HG02642 (cell line): ENCODE measurements at regions not wholly inside any gene's neighbourhood (a gene's known extent, or its start where the extent isn't known, plus 50 kb on each side); places are given as distances from the start of the nearest gene placed in this dataset.

Experiments
- ATAC-seq: cut with Tn5 transposase; IDR thresholded peaks from one replicate; pipeline ENCODE4 v1.9.1; 2021; ENCODE audit warnings: mild to moderate bottlenecking; ENCODE audit not compliant: unreplicated experiment, poor library complexity

DNA sequence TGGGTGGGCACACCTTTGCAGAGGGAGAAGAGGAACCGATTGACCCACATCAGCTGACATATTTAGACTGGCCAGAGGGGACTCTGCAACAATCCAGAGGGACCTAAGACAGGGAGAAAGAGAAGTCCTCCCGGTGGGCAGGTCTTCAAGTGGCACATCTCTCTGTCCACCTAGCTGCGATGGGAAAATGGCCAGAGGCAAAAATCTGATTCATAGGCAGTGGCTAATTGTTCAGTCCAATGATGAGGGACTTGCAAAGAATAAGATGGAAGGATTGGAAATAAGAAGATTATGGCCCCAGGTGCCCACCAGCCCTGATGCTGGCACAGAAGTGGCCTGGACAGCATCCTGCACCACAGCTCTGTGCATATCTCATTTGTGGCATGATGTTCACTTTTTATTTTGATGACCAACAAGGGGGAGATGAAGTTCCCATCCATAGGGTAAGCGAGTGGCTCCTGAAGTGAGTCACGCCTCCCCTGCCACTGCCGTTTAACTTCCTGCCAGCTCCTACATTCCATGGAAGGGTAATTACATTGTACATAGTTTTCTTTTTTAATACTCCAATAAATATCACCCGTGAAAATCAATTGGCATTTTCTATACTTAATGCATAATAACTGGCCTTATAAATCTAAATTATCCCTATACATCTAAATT, 659.6 kb downstream of the MATN1 start:
- ATAC-seq: no peak

DNA sequence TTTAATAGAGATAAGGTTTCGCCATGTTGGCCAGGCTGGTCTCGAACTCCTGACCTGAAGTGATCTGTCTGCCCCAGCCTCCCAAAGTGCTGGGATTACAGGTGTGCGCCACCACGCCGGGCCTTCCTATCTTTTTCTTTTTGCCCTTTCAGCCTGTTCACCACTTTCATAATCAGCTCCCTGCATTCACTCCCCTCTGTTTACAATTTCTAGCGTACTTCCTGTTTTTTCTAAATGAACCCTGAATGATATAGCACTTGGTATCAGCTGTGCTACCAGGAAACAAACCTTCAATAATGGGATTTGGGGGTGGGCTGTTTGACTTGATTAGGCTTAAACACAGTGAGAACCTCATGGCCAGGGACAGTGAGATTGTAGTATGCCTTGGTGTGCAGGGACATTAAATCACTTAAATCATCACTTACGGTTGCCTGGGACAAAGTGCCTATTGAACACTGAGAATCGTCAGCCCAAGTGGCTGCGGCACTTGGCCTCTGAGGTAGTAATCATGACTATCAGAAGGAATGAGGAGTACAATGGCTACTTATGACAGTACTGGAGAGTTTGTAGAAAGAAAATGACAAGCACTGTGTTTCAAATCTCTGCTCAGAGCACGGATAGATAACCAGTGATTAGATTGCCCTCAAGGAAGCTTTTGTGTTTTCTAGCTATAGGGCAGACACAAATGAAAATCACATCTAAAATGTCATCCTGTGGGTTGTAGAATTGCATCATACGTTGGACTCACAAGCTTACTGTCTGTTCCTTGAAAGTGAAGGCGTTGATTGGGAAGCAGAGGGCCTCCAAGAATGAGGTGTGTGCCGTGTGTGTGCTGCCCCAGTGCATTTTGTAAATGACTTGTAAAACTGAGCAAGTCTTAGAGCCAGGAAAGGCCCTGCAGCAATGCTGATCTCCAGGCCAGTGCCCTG, 661.8 kb downstream of the MATN1 start:
- no peak for ATAC-seq

DNA sequence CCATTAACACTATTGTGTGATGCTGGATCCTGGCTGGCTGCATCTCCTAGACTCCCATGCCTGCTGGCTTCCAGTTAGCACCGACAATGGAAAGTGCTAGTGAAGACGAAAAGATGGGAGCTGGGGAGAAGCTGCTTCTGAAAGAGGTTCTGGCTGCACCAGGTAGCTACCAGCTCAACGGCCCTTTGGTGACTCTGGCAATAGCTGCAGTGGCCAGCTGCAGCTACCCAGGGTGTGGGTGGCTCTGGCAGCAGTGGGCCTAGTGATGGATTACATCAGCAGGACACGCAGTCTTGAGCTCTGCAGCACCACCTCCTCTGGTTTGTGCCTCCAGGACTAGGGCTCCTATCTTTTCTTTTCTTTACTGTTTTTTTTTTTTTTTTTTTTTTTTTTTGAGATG, 662.6 kb downstream of the MATN1 start:
- ATAC-seq: no peak

DNA sequence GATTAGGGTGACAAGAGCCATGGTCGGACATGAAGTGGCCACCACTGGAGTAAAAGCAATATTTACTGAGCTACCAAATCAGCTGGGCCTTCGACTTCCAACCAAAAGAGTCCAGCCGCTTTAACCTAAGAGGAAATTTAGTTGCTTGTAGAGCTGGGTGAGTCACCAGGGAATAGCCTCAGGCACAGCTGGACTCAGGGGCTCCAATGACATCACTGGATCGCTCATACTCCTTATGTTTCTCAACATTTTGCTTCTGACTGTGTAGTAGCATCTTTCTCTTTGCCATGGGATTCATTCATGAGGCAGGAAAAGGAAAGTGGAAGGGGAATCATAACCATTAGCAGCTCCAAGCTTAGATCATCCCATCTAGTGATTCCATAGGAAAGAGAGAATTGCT, 664.4 kb downstream of the MATN1 start:
- ATAC-seq: no peak

DNA sequence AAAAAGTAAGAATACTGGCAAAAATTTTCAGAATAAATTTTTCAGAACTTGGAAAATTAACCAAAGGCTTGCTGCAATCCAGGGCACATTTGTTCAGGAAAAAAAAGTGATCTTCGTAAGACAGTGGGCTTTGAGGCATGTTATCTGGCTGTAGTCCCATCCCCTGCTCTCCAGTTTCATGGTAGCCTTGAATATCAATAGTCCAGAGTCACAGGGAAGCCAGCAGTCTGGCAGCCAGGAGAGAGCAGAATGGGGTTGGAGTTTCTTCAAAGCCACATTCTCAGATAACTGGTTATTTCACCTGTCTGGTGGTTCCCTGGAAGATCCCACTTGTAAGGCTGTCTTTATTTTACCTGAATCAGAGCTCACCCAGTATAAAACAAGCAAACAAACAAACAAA, 669.3 kb downstream of the MATN1 start:
- no peak for ATAC-seq

DNA sequence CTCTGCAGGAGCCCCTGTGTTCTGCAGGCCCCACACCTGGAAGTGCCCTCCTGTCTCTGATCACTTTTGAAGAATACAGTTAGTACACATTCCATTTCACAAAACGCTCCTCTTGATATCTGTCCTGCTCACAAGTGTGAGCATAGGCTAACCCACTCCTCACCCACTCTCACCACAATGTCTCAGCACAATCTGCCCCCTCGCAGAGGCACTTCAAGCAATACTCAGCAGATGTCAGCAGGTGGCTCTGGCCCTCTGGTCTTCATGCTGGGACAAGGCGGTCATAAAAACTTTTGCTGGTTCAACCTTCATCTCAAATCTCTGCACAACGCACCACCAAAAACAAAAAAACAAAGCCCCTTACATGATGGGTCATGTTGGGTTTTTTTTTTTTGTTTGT, 671.2 kb downstream of the MATN1 start:
- no peak for ATAC-seq

DNA sequence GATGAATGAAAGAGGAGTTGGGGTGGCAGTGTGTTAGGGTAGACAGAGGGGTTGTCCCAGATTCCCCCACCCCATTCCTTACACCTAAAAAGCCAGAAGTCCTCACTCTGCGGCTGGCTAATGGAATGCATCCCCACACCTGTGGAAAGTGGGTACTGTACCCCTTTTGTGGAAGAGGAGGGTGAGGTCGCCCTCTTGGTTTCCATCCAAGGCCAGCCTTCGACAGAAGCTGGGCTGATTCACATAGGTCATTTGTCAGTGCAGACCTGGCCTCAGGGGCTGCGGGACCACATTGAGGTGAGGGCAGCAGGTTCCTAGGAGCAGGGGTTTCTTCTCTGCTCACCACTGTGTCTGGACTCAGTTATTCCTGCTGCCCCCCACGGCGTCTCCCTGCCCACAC, 671.6 kb downstream of the MATN1 start:
- no peak for ATAC-seq

DNA sequence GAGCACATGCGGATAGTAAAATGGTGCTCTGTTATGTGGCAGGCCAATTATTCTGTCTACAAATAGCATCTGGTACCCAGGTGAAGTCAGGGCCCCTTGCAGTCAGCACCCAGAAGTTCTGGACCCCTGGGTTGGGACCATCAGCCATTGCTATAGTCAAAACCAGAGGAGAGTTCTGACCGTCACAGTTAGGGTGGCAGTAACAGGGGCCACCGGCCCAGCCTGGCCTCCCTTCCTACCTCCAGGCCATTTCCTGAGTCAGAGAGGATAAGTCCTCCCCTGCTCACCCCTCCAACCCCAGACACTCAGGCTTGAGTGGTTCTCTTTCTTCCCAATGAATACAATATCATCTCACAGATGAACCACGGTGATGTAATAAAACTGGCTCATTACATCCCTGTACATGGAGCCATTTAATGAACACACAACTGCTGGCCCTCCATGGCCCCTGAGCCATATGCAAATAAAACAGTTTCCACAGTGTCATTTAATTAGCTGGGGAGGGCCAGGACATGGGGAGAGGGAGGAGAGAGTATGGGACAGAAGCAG, 673.6 kb downstream of the MATN1 start:
- no peak for ATAC-seq

DNA sequence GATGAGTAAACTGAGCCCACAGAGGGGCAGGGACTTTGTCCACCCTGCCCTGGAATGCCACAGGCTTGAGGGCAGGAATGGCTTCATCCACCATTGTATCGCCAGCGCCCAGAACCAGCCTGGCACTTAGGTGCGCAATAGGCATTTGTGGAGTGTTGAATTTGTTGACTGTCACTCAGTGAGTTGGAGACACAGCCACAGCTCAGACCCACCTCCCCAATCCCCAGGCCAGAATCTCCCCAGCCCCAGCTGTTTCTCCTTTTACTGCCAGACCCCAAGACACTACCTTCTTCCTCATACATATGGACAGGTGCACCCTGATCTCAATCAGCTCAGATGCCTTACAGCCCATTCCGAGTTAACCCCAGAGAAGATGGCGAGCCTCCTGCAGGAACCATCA, 674.5 kb downstream of the MATN1 start:
- no peak for ATAC-seq

DNA sequence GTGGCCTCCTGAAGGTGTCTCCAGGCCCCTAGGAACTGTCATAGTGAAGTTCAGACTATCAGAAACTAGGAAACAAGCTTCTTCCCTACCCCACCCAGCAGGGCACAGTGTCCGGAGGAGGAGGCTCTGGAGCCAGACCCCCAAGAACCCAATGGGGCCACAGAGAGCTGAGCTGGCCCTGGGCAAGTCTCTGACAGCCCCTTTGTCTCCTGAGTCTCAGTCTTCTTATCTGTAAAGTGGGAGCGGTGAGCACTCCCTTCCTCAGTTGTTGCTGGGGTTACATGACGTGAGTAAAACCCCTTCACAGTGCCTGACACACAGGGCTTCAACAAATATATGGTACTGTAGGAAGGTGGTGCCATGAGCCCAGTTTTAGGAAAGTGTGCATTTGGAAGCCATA, 675.8 kb downstream of the MATN1 start:
- no peak for ATAC-seq

DNA sequence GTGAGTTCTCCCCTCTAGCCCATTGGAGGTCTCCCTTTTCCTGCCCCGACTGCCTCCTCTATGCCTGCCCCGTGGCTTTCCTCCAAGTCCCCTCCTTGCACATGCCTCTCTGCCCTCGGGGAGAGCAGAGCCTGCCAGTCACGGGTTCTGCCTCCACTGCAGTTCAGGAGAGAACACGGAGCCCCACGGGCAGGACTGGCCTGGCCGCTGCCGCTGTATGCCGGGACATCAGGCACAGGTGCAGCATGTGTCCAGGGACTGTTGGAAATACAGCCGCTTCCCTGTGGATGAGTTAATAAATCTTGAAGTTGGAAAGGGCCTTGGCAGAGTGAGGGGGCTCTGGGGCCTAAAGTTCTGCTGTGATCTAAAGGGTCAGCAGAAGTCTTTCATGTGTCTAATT, 676.6 kb downstream of the MATN1 start:
- ATAC-seq: no peak

DNA sequence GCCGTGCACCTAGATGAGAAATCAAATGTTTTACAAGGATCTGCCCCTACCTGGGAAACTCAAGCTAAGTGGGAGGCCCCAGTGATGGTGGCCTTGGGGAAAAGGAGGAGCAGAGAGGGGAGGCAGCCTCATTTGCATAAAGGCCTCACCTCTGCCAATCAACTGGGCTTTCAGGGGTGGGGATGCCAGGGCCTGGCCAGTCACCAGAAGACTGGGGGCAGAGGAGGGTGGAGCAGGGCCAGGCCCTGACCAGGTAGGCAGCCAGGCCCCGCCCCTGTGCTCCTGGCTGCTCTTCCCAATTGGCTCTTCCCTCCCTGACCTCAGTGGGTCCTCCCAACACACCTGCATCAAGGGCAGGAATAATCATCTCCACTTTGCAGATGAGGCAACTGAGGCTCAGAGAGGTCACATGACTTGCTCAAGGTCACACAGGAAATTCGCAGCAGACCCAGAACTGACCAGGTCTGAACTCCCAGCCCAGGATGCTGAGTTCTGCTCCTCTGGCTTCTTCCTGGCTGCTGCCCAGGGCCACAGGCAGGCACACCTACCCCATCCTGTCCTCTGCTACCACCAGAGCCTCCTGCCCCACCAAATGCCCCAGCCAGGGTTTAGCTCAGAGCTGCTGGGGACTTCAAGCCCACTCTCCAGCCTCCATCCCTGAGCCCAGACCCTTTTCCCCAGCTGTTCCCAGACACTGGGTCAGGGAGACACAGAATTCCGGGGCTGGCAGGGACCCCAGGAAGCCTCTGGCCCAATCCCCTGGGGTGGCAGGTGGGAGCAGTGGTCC, 677.9 kb downstream of the MATN1 start:
- ATAC-seq: no peak

DNA sequence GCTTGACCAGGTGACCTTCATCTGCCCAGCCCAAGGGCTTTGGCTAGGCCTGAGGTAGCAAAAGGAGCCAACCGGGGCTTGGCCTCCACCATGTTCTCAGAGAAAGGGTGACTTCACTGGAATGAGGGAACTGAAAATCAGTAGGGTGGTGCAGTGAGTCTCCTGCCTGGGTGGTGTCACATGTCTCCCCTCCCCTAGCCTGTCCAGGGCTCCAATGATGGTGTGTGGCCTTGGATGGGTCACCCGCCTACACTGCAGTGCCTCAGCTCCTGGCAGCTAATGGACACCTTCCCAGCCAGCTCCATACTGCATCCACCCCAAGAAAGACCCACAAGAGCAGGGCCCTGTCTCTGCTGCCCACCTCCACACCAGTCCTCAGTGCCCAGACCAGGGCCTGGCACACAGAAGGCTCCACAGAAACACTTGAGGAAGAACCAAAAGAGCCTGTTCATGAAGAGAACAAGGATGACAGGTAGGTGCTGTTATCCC, 678.7 kb downstream of the MATN1 start:
- no peak for ATAC-seq

DNA sequence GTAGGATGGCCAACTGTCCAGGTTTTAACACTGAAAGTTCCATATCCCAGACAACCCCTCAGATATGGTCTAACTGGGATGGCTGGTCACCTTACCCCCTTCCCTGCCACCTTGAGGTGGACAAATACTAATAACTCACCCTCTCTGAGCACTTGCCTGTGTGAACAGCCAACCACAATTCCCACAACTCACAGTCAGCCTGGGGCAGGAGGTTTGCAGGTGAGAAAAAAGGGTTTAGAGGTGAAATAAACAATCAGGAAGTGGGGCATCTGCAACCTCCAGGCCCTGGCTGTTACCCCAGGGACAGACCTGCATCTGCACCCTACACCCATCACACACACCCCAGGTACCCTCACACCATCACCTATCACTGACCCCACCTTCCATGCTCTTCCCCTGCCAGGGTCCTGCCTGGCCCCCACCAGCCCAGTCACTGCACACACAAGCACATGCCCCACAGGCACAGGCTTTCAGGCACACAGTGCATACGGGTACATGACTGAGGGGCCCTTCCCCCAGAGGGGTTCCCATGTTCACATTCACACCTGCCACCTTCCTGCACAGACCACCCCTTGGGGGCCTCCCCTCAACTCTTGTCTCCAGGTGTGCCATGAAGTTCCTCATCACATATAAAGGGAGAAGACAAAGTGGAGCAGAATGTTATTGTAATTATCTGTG, 679.5 kb downstream of the MATN1 start:
- ATAC-seq: no peak

DNA sequence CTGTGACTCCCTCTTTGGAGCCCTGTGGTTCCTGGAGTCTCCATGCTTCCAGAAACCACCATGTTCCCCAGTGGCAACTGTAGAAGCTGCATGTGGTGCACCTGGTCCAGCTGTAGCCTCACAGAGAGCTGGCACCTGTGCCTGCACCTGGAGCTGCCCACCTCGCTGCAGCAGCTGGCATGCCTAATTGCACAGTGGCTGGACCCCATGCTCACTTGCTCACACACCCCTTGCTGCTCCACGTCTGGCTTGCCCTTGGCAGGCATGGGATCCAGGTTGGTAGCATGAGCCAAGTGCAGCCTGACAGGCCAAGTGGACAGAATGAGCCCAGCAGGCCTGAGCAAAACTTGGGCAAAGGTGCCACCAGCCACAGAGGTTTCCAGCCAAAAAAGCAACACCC, 680.1 kb downstream of the MATN1 start:
- no peak for ATAC-seq

DNA sequence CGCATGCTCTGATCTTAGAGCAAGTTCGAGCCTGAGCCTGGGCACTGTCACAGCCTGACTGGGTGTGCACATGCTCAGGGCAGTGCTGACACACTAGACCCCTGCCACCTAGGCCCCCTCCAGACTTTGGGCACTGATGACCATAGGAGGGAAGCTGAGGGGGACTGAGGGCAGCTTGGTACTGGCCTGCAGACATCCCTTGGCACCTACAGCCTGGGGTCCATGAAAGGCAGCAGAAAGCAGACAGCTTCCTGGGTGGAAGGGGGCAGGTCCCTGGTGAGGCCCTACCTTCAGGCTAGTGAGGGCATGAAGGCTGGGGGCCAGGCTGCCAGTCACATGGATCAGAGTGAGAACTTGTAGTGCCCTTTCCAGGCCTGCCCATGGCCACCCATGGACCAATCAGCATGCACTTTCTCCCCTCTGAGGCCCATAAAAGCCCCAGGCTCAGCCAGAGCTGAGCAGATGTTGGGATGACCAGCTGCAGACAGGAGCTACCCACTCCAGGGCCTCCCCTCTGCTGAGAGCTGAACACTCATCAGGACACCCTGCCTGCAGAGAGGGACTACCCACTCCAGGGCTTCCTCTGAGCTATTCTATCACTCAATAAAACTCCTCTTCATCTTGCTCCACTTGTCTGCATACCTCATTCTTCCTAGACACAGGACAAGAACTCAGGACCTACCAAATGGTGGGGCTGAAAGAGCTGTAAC, 680.8 kb downstream of the MATN1 start:
- no peak for ATAC-seq

DNA sequence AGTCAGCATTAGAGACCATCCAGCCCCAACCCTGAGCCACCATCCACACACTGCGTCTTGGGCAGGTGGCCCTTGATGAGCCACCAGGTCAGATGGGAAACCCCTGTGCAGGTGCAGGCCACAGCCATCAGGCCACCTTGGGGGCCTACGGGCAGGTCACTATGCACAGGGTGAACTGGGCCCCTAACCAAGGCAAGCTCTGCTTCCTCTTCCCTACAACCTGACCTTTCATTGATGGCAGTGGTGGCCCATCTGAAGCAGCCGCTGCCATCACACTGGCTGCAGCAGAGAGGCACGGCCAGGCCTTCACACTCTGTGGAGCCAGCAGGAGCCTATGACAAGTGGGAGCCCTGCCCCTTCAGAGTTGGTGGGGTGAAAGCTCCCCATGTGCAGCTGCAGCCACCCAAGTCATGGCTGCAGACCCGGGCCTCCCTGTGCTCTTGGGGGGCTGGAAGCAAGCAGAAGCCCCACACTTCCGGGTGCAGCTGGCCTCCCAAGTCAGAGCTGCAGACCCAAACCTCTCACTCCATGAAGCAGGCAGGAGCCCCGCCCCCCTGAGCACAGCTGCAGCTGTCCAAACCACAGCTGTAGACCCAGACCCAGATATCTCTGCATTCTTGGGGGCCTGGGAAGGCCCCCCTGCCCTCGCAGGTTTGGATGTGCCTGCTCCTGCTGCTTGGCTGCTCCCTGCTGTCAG, 681.5 kb downstream of the MATN1 start:
- ATAC-seq: no peak

DNA sequence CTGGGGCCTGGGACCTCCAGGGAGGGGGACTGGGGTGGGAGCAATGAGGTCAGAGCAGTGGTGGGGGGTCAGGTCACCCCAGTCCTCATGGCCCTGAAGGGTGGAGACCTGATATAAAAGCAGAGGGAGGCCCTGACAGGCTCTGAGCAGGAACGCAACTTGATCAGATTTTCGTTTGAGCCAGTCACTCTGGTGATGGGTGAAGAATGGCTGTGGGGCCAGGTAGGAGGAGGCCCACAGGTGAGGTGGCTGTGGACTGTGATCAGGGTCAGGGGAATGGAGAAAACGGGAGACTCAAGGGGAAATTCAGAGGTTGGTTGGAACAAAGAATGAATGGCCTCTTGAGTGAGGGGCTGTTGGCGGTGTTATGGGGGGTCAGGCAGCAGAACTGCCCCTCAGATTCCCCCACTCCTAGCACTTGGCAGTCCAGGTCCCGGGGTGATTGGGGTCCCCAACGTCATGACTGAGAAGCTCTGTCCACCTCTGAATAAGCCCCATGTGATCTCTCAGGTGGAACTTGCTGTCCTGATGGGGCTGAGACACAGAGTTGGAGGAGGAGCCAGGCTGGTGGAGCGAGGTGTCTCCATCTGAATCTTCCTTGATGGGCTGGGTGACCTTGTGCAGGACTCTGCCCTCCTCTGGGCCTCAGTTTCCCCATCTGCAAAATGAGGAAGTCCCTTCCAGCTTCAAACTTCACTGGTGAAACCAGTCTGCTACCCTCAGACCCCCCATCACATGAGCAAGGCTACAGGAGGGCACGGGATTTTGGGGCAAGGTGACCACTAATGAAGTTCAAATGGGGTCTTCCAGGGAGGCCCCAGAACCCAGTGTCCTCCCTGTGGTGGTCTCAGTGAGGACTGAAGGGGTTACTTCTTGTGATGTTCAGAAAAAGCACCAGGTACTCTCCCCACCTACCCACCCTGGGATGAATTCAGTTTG, 683.0 kb downstream of the MATN1 start:
- no peak for ATAC-seq
